Peyer's patch (tissue), 4 donors: ENCODE measurements at regions not wholly inside any gene's neighbourhood (a gene's known extent, or its start where the extent isn't known, plus 50 kb on each side); places are given as distances from the start of the nearest gene placed in this dataset.

ENCODE experiments used
- DNase-seq, 3 donors: peaks; one replicate each; pipeline ENCODE4 v3.0.0-alpha.2; 2017 to 2019
- H3K27ac ChIP-seq, 4 donors: fragments of 200-600 bp; sonication (generic); one replicate each; pipeline ENCODE4 v1.5.1; 2016 to 2019
- H3K27me3 ChIP-seq, 2 donors: fragments of 200-600 bp; sonication (generic); one replicate each; pipeline ENCODE4 v1.5.1; 2019
- H3K36me3 ChIP-seq, 3 donors: fragments of 200-600 bp; sonication (generic); one replicate each; pipeline ENCODE4 v1.5.1; 2016 to 2019
- H3K4me1 ChIP-seq, 4 donors: fragments of 200-600 bp; sonication (generic); one replicate each; pipeline ENCODE4 v1.5.1; 2016 to 2019
- H3K4me3 ChIP-seq, 4 donors: fragments of 200-600 bp; sonication (generic); 1 replicate in 3 of 4; 2 replicates in 1 of 4; pipeline ENCODE4 v1.5.1; 2016 to 2019; ENCODE audit warnings: mild to moderate bottlenecking in 1 of 4
- H3K9me3 ChIP-seq, 4 donors: fragments of 200-600 bp; sonication (generic); one replicate each; pipeline ENCODE4 v1.5.1; 2016 to 2019; ENCODE audit warnings: mild to moderate bottlenecking in 1 of 4
- CTCF ChIP-seq, 6 experiments: fragments of 450-650 bp in 4 of 6; fragments of 200-600 bp in 2 of 6; sonication (generic) in 1 of 6; IDR thresholded peaks; one replicate each; pipeline ENCODE4 v1.5.1; 2017 to 2019; ENCODE audit warnings: antibody characterized with exemption in 6 of 6, mild to moderate bottlenecking in 3 of 6, moderate library complexity in 1 of 6
- POLR2A ChIP-seq, 2 donors: fragments of 450-650 bp; IDR thresholded peaks; one replicate each; pipeline ENCODE4 v1.5.1; 2017; ENCODE audit warnings: antibody characterized with exemption in 2 of 2, mild to moderate bottlenecking in 2 of 2, moderate library complexity in 2 of 2

GRCh38 chr17:63304704-63305261 lies 141.3 kb downstream of the CYB561 start:
- DNase-seq, result no peak
- H3K4me1 ChIP-seq, result no peaks in the 10 kb centered on the region
- no peak overlapping the region for H3K27ac ChIP-seq
- no peaks in the 10 kb centered on the region for H3K27me3 ChIP-seq
- TF ChIP-seq POLR2A (IDR thresholded peaks at IDR 0.05) (no peak), CTCF (IDR thresholded peaks at IDR 0.05) (no peak)
- no peaks in the 10 kb centered on the region for H3K36me3 ChIP-seq
- no peak overlapping the region for H3K4me3 ChIP-seq
- H3K9me3 ChIP-seq, result peaks cover 0 to 4% (median 0%) of the 10 kb centered on the region in 4 donors

- no peaks in the 10 kb centered on the region for H3K4me1 ChIP-seq
- no peak for DNase-seq
- TF ChIP-seq POLR2A (IDR thresholded peaks at IDR 0.05) (no peak), CTCF (IDR thresholded peaks at IDR 0.05) (no peak)
Observed at GRCh38 chr17:63305857-63306256, 140.2 kb downstream of the CYB561 start.

GRCh38 chr17:63306855-63307254 lies 139.3 kb downstream of the CYB561 start:
- H3K4me3 ChIP-seq, result no peak overlapping the region
- no peak for DNase-seq

More at GRCh38 chr17:63305857-63306256, 140.2 kb downstream of the CYB561 start:
- Histone ChIP-seq H3K27me3 (no peaks in the 10 kb centered on the region), H3K27ac (no peak overlapping the region), H3K4me3 (no peak overlapping the region), H3K36me3 (no peaks in the 10 kb centered on the region), H3K9me3 (peaks cover 0 to 4% (median 0%) of the 10 kb centered on the region in 4 donors)

GRCh38 chr17:63308272-63308671 lies 137.8 kb downstream of the CYB561 start:
- no peak overlapping the region for H3K27ac ChIP-seq
- TF ChIP-seq CTCF (IDR thresholded peaks at IDR 0.05), result no peak

More at GRCh38 chr17:63306855-63307254, 139.3 kb downstream of the CYB561 start:
- no peaks in the 10 kb centered on the region for H3K4me1 ChIP-seq
- TF ChIP-seq CTCF (IDR thresholded peaks at IDR 0.05) (no peak), POLR2A (IDR thresholded peaks at IDR 0.05) (no peak)
- no peaks in the 10 kb centered on the region for H3K36me3 ChIP-seq
- no peaks in the 10 kb centered on the region for H3K27me3 ChIP-seq
- no peak overlapping the region for H3K27ac ChIP-seq
- peaks cover 0 to 4% (median 0%) of the 10 kb centered on the region in 4 donors for H3K9me3 ChIP-seq

GRCh38 chr17:63309021-63309420 lies 137.1 kb downstream of the CYB561 start:
- Histone ChIP-seq H3K36me3 (no peaks in the 10 kb centered on the region), H3K27ac (no peak overlapping the region), H3K4me3 (no peak overlapping the region), H3K27me3 (no peaks in the 10 kb centered on the region), H3K4me1 (no peaks in the 10 kb centered on the region), H3K9me3 (no peaks in the 10 kb centered on the region)
- DNase-seq, result no peak
- no peak for TF ChIP-seq CTCF (IDR thresholded peaks at IDR 0.05)
- no peak for TF ChIP-seq POLR2A (IDR thresholded peaks at IDR 0.05)

More at GRCh38 chr17:63308272-63308671, 137.8 kb downstream of the CYB561 start:
- Histone ChIP-seq H3K4me1 (no peaks in the 10 kb centered on the region), H3K27me3 (no peaks in the 10 kb centered on the region), H3K36me3 (no peaks in the 10 kb centered on the region), H3K9me3 (no peaks in the 10 kb centered on the region), H3K4me3 (no peak overlapping the region)
- DNase-seq, result no peak
